HG03095 (cell line): ENCODE measurements at regions not wholly inside any gene's neighbourhood (a gene's known extent, or its start where the extent isn't known, plus 50 kb on each side); places are given as distances from the start of the nearest gene placed in this dataset.

Experiments used
- ATAC-seq: cut with Tn5 transposase; IDR thresholded peaks from one replicate; pipeline ENCODE4 v1.9.1; 2021; ENCODE audit warnings: moderate library complexity; ENCODE audit not compliant: unreplicated experiment

- ATAC-seq, result no peak
Observed at GRCh38 chr11:37689951-37690350, 1091.9 kb upstream of the RAG2 start.

- no peak for ATAC-seq
Observed at GRCh38 chr11:37688456-37688855, 1090.4 kb upstream of the RAG2 start.

GRCh38 chr11:37687130-37687529 is 1089.1 kb upstream of the RAG2 start:
- ATAC-seq, result no peak

- no peak for ATAC-seq
Observed at GRCh38 chr11:37671321-37671720, 1073.3 kb upstream of the RAG2 start.

- no peak for ATAC-seq
Observed at GRCh38 chr11:37666960-37667359, 1068.9 kb upstream of the RAG2 start.

GRCh38 chr11:37657645-37658044 is 1059.6 kb upstream of the RAG2 start:
- no peak for ATAC-seq

- ATAC-seq, result no peak
Observed at GRCh38 chr11:37647767-37648166, 1049.7 kb upstream of the RAG2 start.

- ATAC-seq, result no peak
Observed at GRCh38 chr11:37643968-37644367, 1045.9 kb upstream of the RAG2 start.

GRCh38 chr11:37642296-37642695 is 1044.3 kb upstream of the RAG2 start:
- ATAC-seq, result no peak

GRCh38 chr11:37632748-37633147 is 1034.7 kb upstream of the RAG2 start:
- ATAC-seq, result no peak

- ATAC-seq, result no peak
Observed at GRCh38 chr11:37630866-37631265, 1032.8 kb upstream of the RAG2 start.

- ATAC-seq, result no peak
Observed at GRCh38 chr11:37623778-37624177, 1025.7 kb upstream of the RAG2 start.

- ATAC-seq, result no peak
Observed at GRCh38 chr11:37621662-37622061, 1023.6 kb upstream of the RAG2 start.

GRCh38 chr11:37616291-37616690 is 1018.3 kb upstream of the RAG2 start:
- ATAC-seq, result no peak

- ATAC-seq, result no peak
Observed at GRCh38 chr11:37613031-37613430, 1015.0 kb upstream of the RAG2 start.

- ATAC-seq, result no peak
Observed at GRCh38 chr11:37612146-37612545, 1014.1 kb upstream of the RAG2 start.

GRCh38 chr11:37605229-37605628 is 1007.2 kb upstream of the RAG2 start:
- ATAC-seq, result no peak

- no peak for ATAC-seq
Observed at GRCh38 chr11:37598381-37598780, 1000.3 kb upstream of the RAG2 start.

- no peak for ATAC-seq
Observed at GRCh38 chr11:37597776-37598175, 999.7 kb upstream of the RAG2 start.

- no peak for ATAC-seq
Observed at GRCh38 chr11:37595845-37596244, 997.8 kb upstream of the RAG2 start.

- ATAC-seq, result no peak
Observed at GRCh38 chr11:37574361-37574760, 976.3 kb upstream of the RAG2 start.

- ATAC-seq, result no peak
Observed at GRCh38 chr11:37572491-37573171, 974.6 kb upstream of the RAG2 start.

- no peak for ATAC-seq
Observed at GRCh38 chr11:37571246-37571645, 973.2 kb upstream of the RAG2 start.
